Endothelial cell of umbilical vein (primary cell): ENCODE measurements at regions not wholly inside any gene's neighbourhood (a gene's known extent, or its start where the extent isn't known, plus 50 kb on each side); places are given as distances from the start of the nearest gene placed in this dataset.

Experiments
- BruUV-seq: library from RNA; stranded (reverse); fragments of 400-500 nt; replicated peaks from 2 replicates; lab custom pipeline; 2021; lab: Mats Ljungman, UMichigan
- CTCF ChIA-PET: fragments of 300-600, 350-600 bp; sonication (Branson Sonifier 250); formaldehyde crosslinking; loops from one replicate; lab custom pipeline; 2021; ENCODE audit warnings: antibody characterized with exemption, inconsistent platforms; lab: Charles Lee
- POLR2A ChIA-PET: fragments of 300-600, 350-600 bp; sonication (Branson Sonifier 250); formaldehyde crosslinking; loops from one replicate; lab custom pipeline; 2021; ENCODE audit warnings: antibody characterized with exemption, inconsistent platforms; lab: Charles Lee
- DNase-seq: peaks from one replicate; pipeline ENCODE4 v3.0.0-alpha.2; 2011; ENCODE audit warnings: low read depth, low spot score
- FAIRE-seq: peaks from 2 replicates; lab custom pipeline; 2011; peaks lifted over from hg19 to GRCh38; lab: Jason Lieb, UNC
- H2AFZ ChIP-seq: 2 replicates; pipeline ENCODE4 v1.6.0; 2012; ENCODE audit warnings: low read depth, low read length, control low read depth, inconsistent platforms
- H3K27ac ChIP-seq: 2 replicates; pipeline ENCODE4 v1.5.1; 2011; ENCODE audit warnings: low read depth, mild to moderate bottlenecking, control low read depth, low read length, moderate library complexity; ENCODE audit not compliant: insufficient read depth
- H3K27me3 ChIP-seq, 2 experiments: 2 replicates each; pipeline versions ENCODE4 v1.6.0 to v1.6.1; 2011; ENCODE audit warnings: low read length in 2 of 2, mixed read lengths in 1 of 2; ENCODE audit not compliant: control insufficient read depth in 2 of 2, insufficient read depth in 2 of 2
- H3K36me3 ChIP-seq, 2 experiments: 2 replicates in 1 of 2; 3 replicates in 1 of 2; pipeline ENCODE4 v1.5.1; 2011; ENCODE audit warnings: low read length in 2 of 2, mild to moderate bottlenecking in 1 of 2, moderate library complexity in 1 of 2; ENCODE audit not compliant: control insufficient read depth in 2 of 2, insufficient read depth in 2 of 2; ENCODE audit errors: extremely low read depth in 1 of 2
- H3K4me1 ChIP-seq: 3 replicates; pipeline ENCODE4 v1.5.1; 2011; ENCODE audit warnings: mild to moderate bottlenecking, low read length; ENCODE audit not compliant: control insufficient read depth, insufficient read depth; ENCODE audit errors: extremely low read depth
- H3K4me2 ChIP-seq: 2 replicates; pipeline ENCODE4 v1.6.1; 2011; ENCODE audit warnings: low read length, control low read depth, mixed read lengths; ENCODE audit not compliant: insufficient read depth
- H3K4me3 ChIP-seq, 3 experiments: fragments of 200-600 bp in 1 of 3; sonication (generic), shearing (Covaris generic) in 1 of 3; replicated peaks in 1 of 3; 2 replicates each; pipeline ENCODE4 v1.5.1; 2011 to 2016; ENCODE audit warnings: control low read depth in 3 of 3, low read length in 3 of 3, mild to moderate bottlenecking in 2 of 3, inconsistent platforms in 1 of 3, low read depth in 1 of 3, moderate library complexity in 1 of 3; ENCODE audit not compliant: insufficient read depth in 1 of 3
- H3K79me2 ChIP-seq: 2 replicates; pipeline ENCODE4 v1.6.0; 2012; ENCODE audit warnings: low read length, inconsistent platforms; ENCODE audit not compliant: control insufficient read depth, insufficient read depth
- H3K9ac ChIP-seq: replicated peaks from 2 replicates; pipeline ENCODE3; 2011; ENCODE audit warnings: low read length, control low read depth; ENCODE audit not compliant: insufficient read depth; ENCODE audit errors: extremely low read depth
- H3K9me1 ChIP-seq: replicated peaks from 3 replicates; pipeline ENCODE4 v1.6.0; 2011; ENCODE audit warnings: mild to moderate bottlenecking, low read length; ENCODE audit not compliant: control insufficient read depth, insufficient read depth; ENCODE audit errors: extremely low read depth
- H3K9me3 ChIP-seq: replicated peaks from 2 replicates; pipeline ENCODE4 v1.5.1; 2012; ENCODE audit warnings: low read length, inconsistent platforms; ENCODE audit not compliant: control insufficient read depth, insufficient read depth
- H4K20me1 ChIP-seq: replicated peaks from 2 replicates; pipeline ENCODE3; 2011; ENCODE audit warnings: mild to moderate bottlenecking, low read length; ENCODE audit not compliant: control insufficient read depth, insufficient read depth; ENCODE audit errors: extremely low read depth
- CTCF ChIP-seq, 2 donors: IDR thresholded peaks; 1 replicate in 1 of 2; 2 replicates in 1 of 2; pipeline ENCODE4 v1.5.1; 2011; ENCODE audit warnings: low read length in 2 of 2, mild to moderate bottlenecking in 2 of 2, moderate library complexity in 2 of 2, control low read depth in 1 of 2, inconsistent platforms in 1 of 2, low read depth in 1 of 2; ENCODE audit not compliant: insufficient read depth in 1 of 2; ENCODE audit errors: extremely low read depth in 1 of 2
- EZH2 ChIP-seq: IDR thresholded peaks from 2 replicates; pipeline ENCODE4 v1.6.1; 2012; ENCODE audit warnings: borderline replicate concordance, low read depth, mild to moderate bottlenecking, moderate library complexity, low read length, inconsistent platforms; ENCODE audit not compliant: severe bottlenecking
- FOS ChIP-seq: IDR thresholded peaks from 2 replicates; pipeline ENCODE4 v1.6.1; 2011; ENCODE audit warnings: mild to moderate bottlenecking, low read length, moderate library complexity, borderline replicate concordance; ENCODE audit not compliant: insufficient read depth
- GATA2 ChIP-seq: IDR thresholded peaks from 2 replicates; pipeline ENCODE4 v1.7.0; 2011; ENCODE audit warnings: low read depth, mild to moderate bottlenecking, moderate library complexity, mixed read lengths, low read length; ENCODE audit not compliant: insufficient read length, insufficient read depth
- JUN ChIP-seq: IDR thresholded peaks from 2 replicates; pipeline ENCODE4 v1.6.1; 2011; ENCODE audit warnings: borderline replicate concordance, low read depth; ENCODE audit not compliant: insufficient read length, insufficient read depth
- MAX ChIP-seq: IDR thresholded peaks from 2 replicates; pipeline ENCODE4 v1.6.1; 2011; ENCODE audit not compliant: insufficient read depth, insufficient read length
- MYC ChIP-seq: IDR thresholded peaks from one replicate; pipeline ENCODE4 v1.6.1; 2011; ENCODE audit warnings: mild to moderate bottlenecking, low read depth, low read length
- POLR2A ChIP-seq: IDR thresholded peaks from 2 replicates; pipeline ENCODE4 v1.6.1; 2012; ENCODE audit warnings: low read depth, mild to moderate bottlenecking, control low read depth, low read length
- POLR2AphosphoS5 ChIP-seq: IDR thresholded peaks from 2 replicates; pipeline ENCODE4 v1.6.1; 2012; ENCODE audit warnings: low read depth, mild to moderate bottlenecking, control low read depth, low read length, moderate library complexity; ENCODE audit not compliant: insufficient read depth
- dilution Hi-C: fragments of 300-500 bp; cut with MboI; formaldehyde crosslinking; loops from one replicate; pipeline ENCODE4 v1.15.0; 2019; ENCODE audit warnings: low sequenced_read_pairs; ENCODE audit not compliant: extremely low pct_ligation_motif_present
- intact Hi-C: fragments of 100-400 bp; cut with micrococcal nuclease; formaldehyde crosslinking; loops from one replicate; pipeline ENCODE4 v1.10.0; 2022

- POLR2A ChIA-PET, result no interaction called here
- Histone ChIP-seq H3K27me3 (no peaks in the 10 kb centered on the region), H3K4me2 (no peak overlapping the region)
Observed at GRCh38 chr2:176769021-176769420, 443.6 kb upstream of the HNRNPA3 start.

More at GRCh38 chr2:176769021-176769420, 443.6 kb upstream of the HNRNPA3 start:
- dilution Hi-C loops, result no loop called here
- TF ChIP-seq CTCF (IDR thresholded peaks at IDR 0.05; ENCODE audit: extremely low read depth in 1 of 2, insufficient read depth in 1 of 2, low read depth in 1 of 2, low read length in 2 of 2) (no peak), EZH2 (no peak), POLR2A (no peak), MYC (no peak), POLR2AphosphoS5 (no peak), MAX (no peak), FOS (no peak), JUN (no peak), GATA2 (no peak)
- no peak overlapping the region for H3K4me3 ChIP-seq
- H3K9me1 ChIP-seq, result no peaks in the 10 kb centered on the region
- no peaks in the 10 kb centered on the region for H3K9me3 ChIP-seq
- H4K20me1 ChIP-seq, result no peaks in the 10 kb centered on the region
- H2AFZ ChIP-seq, result no peak overlapping the region
- FAIRE-seq (no peak), DNase-seq (no peak)
- H3K27ac ChIP-seq, result no peak overlapping the region
- H3K9ac ChIP-seq, result no peak overlapping the region
- BruUV-seq, result no TSS peak
- CTCF ChIA-PET, result interaction anchor here (1.2 kb wide), 1 partner anchor 380 kb away, joined by 3 read pairs; no protein-coding TSS in a partner anchor
- no peaks in the 10 kb centered on the region for H3K4me1 ChIP-seq
- H3K79me2 ChIP-seq, result no peaks in the 10 kb centered on the region
- no peaks in the 10 kb centered on the region for H3K36me3 ChIP-seq
- intact Hi-C loops, result no loop called here
